HG03565 (cell line): ENCODE measurements at regions not wholly inside any gene's neighbourhood (a gene's known extent, or its start where the extent isn't known, plus 50 kb on each side); places are given as distances from the start of the nearest gene placed in this dataset.
"Not testable (repeated sequence)": the region's sequence is repeated elsewhere in the genome, so short reads cannot be mapped to it uniquely, and the experiment has no call there.

Experiments
- ATAC-seq: cut with Tn5 transposase; IDR thresholded peaks from one replicate; pipeline ENCODE4 v1.9.1; 2021; ENCODE audit warnings: mild to moderate bottlenecking, moderate library complexity; ENCODE audit not compliant: unreplicated experiment

GRCh38 chr16:60717808-60718207 is 1318.4 kb downstream of the CDH8 start:
- ATAC-seq: no peak

- ATAC-seq: no peak
Measured at GRCh38 chr16:60712144-60712543, 1324.1 kb downstream of the CDH8 start.

- ATAC-seq: no peak
Measured at GRCh38 chr16:60704726-60705125, 1331.5 kb downstream of the CDH8 start.

GRCh38 chr16:60703096-60703495 is 1333.1 kb downstream of the CDH8 start:
- ATAC-seq: no peak

- ATAC-seq: no peak
Measured at GRCh38 chr16:60686824-60687223, 1349.4 kb downstream of the CDH8 start.

GRCh38 chr16:60684002-60684401 is 1352.2 kb downstream of the CDH8 start:
- no peak for ATAC-seq

- ATAC-seq: no peak
Measured at GRCh38 chr16:60682219-60682618, 1354.0 kb downstream of the CDH8 start.

- no peak for ATAC-seq
Measured at GRCh38 chr16:60681043-60681442, 1355.2 kb downstream of the CDH8 start.

- no peak for ATAC-seq
Measured at GRCh38 chr16:60675022-60675421, 1361.2 kb downstream of the CDH8 start.

- ATAC-seq: no peak
Measured at GRCh38 chr16:60674241-60674640, 1362.0 kb downstream of the CDH8 start.

- no peak for ATAC-seq
Measured at GRCh38 chr16:60655514-60656153, 1380.6 kb downstream of the CDH8 start.

- no peak for ATAC-seq
Measured at GRCh38 chr16:60651346-60651745, 1384.9 kb downstream of the CDH8 start.

GRCh38 chr16:60648290-60648689 is 1387.9 kb downstream of the CDH8 start:
- no peak for ATAC-seq

- not testable (repeated sequence) for ATAC-seq
Measured at GRCh38 chr16:60647388-60647787, 1388.8 kb downstream of the CDH8 start.

- no peak for ATAC-seq
Measured at GRCh38 chr16:60646631-60647030, 1389.6 kb downstream of the CDH8 start.

- no peak for ATAC-seq
Measured at GRCh38 chr16:60645541-60645940, 1390.7 kb downstream of the CDH8 start.

GRCh38 chr16:60642956-60643355 is 1393.3 kb downstream of the CDH8 start:
- ATAC-seq: no peak

- ATAC-seq: no peak
Measured at GRCh38 chr16:60641067-60641665, 1395.1 kb downstream of the CDH8 start.

- no peak for ATAC-seq
Measured at GRCh38 chr16:60640038-60640437, 1396.2 kb downstream of the CDH8 start.

- not testable (repeated sequence) for ATAC-seq
Measured at GRCh38 chr16:60636636-60637035, 1399.6 kb downstream of the CDH8 start.

- ATAC-seq: no peak
Measured at GRCh38 chr16:60636117-60636516, 1400.1 kb downstream of the CDH8 start.

- ATAC-seq: no peak
Measured at GRCh38 chr16:60635548-60635947, 1400.7 kb downstream of the CDH8 start.

GRCh38 chr16:60611844-60612243 is 1424.4 kb downstream of the CDH8 start:
- ATAC-seq: no peak
